WERI-Rb-1 (cell line): ENCODE measurements at regions not wholly inside any gene's neighbourhood (a gene's known extent, or its start where the extent isn't known, plus 50 kb on each side); places are given as distances from the start of the nearest gene placed in this dataset.

Source experiments
- DNase-seq: peaks from one replicate; pipeline ENCODE4 v3.0.0-alpha.2; 2020
- H3K27ac ChIP-seq: fragments of 250-450 bp; sonication (Bioruptor Pico); 2 replicates; pipeline ENCODE4 v1.5.1; 2020; ENCODE audit warnings: mild to moderate bottlenecking, moderate library complexity
- H3K27me3 ChIP-seq: fragments of 250-450 bp; sonication (Bioruptor Pico); 2 replicates; pipeline ENCODE4 v1.5.1; 2021; ENCODE audit warnings: mild to moderate bottlenecking, low read depth, moderate library complexity; ENCODE audit not compliant: insufficient read depth, severe bottlenecking
- H3K36me3 ChIP-seq: fragments of 250-450 bp; sonication (Bioruptor Pico); 2 replicates; pipeline ENCODE4 v1.5.1; 2020; ENCODE audit warnings: mild to moderate bottlenecking, moderate library complexity
- H3K4me3 ChIP-seq: 2 replicates; pipeline ENCODE4 v1.5.1; 2011; ENCODE audit warnings: low read depth, mild to moderate bottlenecking, control low read depth, low read length
- H3K9me3 ChIP-seq: fragments of 250-450 bp; sonication (Bioruptor Pico); 2 replicates; pipeline ENCODE4 v1.5.1; 2021; ENCODE audit warnings: mild to moderate bottlenecking, moderate library complexity; ENCODE audit not compliant: severe bottlenecking
- TF ChIP-seq, protein P1 (sequence below): IDR thresholded peaks from 2 replicates; pipeline ENCODE4 v1.5.1; 2011; ENCODE audit warnings: low read depth, mild to moderate bottlenecking, control low read depth, inconsistent platforms, low read length

GRCh38 chr6:147849401-147850330 is 341.2 kb downstream of the SAMD5 start:
- TF ChIP-seq, protein P1, sequence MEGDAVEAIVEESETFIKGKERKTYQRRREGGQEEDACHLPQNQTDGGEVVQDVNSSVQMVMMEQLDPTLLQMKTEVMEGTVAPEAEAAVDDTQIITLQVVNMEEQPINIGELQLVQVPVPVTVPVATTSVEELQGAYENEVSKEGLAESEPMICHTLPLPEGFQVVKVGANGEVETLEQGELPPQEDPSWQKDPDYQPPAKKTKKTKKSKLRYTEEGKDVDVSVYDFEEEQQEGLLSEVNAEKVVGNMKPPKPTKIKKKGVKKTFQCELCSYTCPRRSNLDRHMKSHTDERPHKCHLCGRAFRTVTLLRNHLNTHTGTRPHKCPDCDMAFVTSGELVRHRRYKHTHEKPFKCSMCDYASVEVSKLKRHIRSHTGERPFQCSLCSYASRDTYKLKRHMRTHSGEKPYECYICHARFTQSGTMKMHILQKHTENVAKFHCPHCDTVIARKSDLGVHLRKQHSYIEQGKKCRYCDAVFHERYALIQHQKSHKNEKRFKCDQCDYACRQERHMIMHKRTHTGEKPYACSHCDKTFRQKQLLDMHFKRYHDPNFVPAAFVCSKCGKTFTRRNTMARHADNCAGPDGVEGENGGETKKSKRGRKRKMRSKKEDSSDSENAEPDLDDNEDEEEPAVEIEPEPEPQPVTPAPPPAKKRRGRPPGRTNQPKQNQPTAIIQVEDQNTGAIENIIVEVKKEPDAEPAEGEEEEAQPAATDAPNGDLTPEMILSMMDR = no peak
- Histone ChIP-seq H3K36me3 (no peaks in the 10 kb centered on the region), H3K27ac (no peak overlapping the region), H3K9me3 (no peaks in the 10 kb centered on the region), H3K4me3 (no peak overlapping the region), H3K27me3 (no peaks in the 10 kb centered on the region)
- no peak for DNase-seq

DNA sequence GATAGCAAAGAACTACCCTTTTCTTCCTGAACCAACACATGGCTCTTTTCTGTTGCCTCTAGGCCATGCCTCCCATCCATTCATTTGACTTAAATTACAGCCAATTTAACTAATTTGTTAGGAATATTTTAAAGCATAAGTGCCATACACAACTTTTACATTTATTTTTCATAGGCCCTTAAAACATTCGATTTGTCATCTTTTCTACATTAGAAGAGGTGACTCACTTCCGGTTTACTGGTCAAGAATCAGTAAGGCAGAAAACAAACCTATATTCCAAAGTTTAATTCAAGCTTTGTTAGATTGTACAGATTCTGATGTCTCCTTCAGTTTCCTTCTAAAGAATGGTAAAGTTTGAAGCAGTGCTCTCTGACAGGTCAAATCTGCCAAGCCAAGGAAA is 344.3 kb downstream of the SAMD5 start:
- Histone ChIP-seq H3K4me3 (no peak overlapping the region), H3K27ac (no peak overlapping the region), H3K36me3 (no peaks in the 10 kb centered on the region), H3K27me3 (no peaks in the 10 kb centered on the region), H3K9me3 (no peaks in the 10 kb centered on the region)
- TF ChIP-seq, protein P1 = no peak
- DNase-seq = no peak

- Histone ChIP-seq H3K27me3 (no peaks in the 10 kb centered on the region), H3K27ac (no peak overlapping the region), H3K36me3 (no peaks in the 10 kb centered on the region), H3K9me3 (no peaks in the 10 kb centered on the region), H3K4me3 (no peak overlapping the region)
- TF ChIP-seq, protein P1 = no peak
- DNase-seq = no peak
These were observed 345.1 kb downstream of the SAMD5 start for GRCh38 chr6:147853574-147853973.

GRCh38 chr6:147855803-147856482 is 347.5 kb downstream of the SAMD5 start:
- H3K4me3 ChIP-seq = no peak overlapping the region
- DNase-seq = no peak
- no peaks in the 10 kb centered on the region for H3K36me3 ChIP-seq
- no peak overlapping the region for H3K27ac ChIP-seq
- H3K27me3 ChIP-seq = no peaks in the 10 kb centered on the region
- TF ChIP-seq, protein P1 = no peak
- no peaks in the 10 kb centered on the region for H3K9me3 ChIP-seq

GRCh38 chr6:147856687-147857086 is 348.2 kb downstream of the SAMD5 start:
- Histone ChIP-seq H3K27me3 (no peaks in the 10 kb centered on the region), H3K27ac (no peak overlapping the region), H3K9me3 (no peaks in the 10 kb centered on the region), H3K36me3 (no peaks in the 10 kb centered on the region), H3K4me3 (no peak overlapping the region)
- TF ChIP-seq, protein P1 = no peak
- no peak for DNase-seq
